ENCODE measurements at regions not wholly inside any gene's neighbourhood (a gene's known extent, or its start where the extent isn't known, plus 50 kb on each side); places are given as distances from the start of the nearest gene placed in this dataset.
A peak's percentile ranks its signal among the peaks of the same experiment; 100 is the strongest.

DNA sequence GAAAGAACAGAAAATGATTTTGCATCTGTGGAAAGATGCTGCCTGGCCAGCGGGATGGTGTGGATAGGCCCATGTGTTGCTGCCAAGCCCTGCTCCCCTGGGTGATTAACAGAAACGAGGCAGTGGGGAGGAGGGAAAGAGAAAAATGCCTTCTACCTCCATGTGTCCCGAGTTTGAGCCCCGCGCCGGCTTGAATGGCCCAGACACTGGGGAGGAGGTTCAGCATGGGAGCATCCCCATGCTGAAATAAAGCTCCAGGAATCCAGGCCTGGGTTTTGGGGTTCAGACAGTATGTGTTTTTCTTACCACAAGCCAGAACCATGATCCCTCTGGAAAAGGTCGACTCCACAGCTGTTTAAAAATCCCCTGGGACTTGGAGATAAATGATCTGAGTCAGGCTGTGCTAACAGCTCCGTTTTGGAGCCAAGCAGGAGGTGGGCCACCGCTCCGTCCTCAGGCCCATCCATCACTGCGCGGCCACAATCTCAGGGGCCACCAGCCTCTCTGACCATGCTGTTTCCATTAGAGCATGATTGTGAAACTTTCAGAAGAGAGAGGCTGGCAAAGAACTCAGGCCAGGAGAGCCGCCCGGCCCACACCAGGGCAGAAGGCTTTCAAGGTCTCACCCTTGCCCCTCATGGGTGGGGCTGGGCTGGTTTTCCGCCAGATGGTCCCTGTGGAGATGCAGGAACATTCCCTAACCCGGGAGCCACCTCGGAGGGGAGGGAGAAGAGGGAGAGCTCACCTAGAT lies 299.7 kb downstream of the ZEB1 start:
- Histone ChIP-seq H3K27ac (ENCODE audit: low read depth, low read length) (no peak overlapping the region), H3K9me3 (ENCODE audit: insufficient read depth, low read depth, low read length) (no peaks in the 10 kb centered on the region), H3K9ac (ENCODE audit: low read length) (no peak overlapping the region), H3K79me2 (ENCODE audit: insufficient read depth, low read length) (no peaks in the 10 kb centered on the region), H3K36me3 (ENCODE audit: insufficient read depth, low read length) (no peaks in the 10 kb centered on the region), H4K20me1 (ENCODE audit: insufficient read depth, low read length) (no peaks in the 10 kb centered on the region), H3K4me1 (ENCODE audit: insufficient read depth, low read length) (peaks cover 20% of the 10 kb centered on the region), H3K4me2 (ENCODE audit: low read length) (no peak overlapping the region), H3K27me3 (ENCODE audit: insufficient read depth, low read length) (no peaks in the 10 kb centered on the region), H3K4me3 (ENCODE audit: insufficient read depth, low read depth, low read length) (no peak overlapping the region), H2AFZ (ENCODE audit: low read depth, low read length) (no peak overlapping the region)
- Mint-ChIP-seq H3K4me1 (ENCODE audit: low read depth, unreplicated experiment) (peaks cover 15% of the 10 kb centered on the region), H3K36me3 (ENCODE audit: low read depth, unreplicated experiment) (no peaks in the 10 kb centered on the region), H3K4me3 (ENCODE audit: unreplicated experiment) (no peak overlapping the region), H3K27ac (ENCODE audit: unreplicated experiment) (no peak overlapping the region), H3K27me3 (ENCODE audit: low read depth, unreplicated experiment) (peaks cover 4% of the 10 kb centered on the region), H3K9me3 (ENCODE audit: unreplicated experiment) (peaks cover 5% of the 10 kb centered on the region)
- DNase-seq (ENCODE audit: low read depth) = peak; percentile 94
- peak; percentile 76 for FAIRE-seq
- TF ChIP-seq, protein P1, sequence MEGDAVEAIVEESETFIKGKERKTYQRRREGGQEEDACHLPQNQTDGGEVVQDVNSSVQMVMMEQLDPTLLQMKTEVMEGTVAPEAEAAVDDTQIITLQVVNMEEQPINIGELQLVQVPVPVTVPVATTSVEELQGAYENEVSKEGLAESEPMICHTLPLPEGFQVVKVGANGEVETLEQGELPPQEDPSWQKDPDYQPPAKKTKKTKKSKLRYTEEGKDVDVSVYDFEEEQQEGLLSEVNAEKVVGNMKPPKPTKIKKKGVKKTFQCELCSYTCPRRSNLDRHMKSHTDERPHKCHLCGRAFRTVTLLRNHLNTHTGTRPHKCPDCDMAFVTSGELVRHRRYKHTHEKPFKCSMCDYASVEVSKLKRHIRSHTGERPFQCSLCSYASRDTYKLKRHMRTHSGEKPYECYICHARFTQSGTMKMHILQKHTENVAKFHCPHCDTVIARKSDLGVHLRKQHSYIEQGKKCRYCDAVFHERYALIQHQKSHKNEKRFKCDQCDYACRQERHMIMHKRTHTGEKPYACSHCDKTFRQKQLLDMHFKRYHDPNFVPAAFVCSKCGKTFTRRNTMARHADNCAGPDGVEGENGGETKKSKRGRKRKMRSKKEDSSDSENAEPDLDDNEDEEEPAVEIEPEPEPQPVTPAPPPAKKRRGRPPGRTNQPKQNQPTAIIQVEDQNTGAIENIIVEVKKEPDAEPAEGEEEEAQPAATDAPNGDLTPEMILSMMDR (IDR thresholded peaks at IDR 0.05; ENCODE audit: insufficient read depth, low read depth, low read length) = no peak
- TF ChIP-seq EZH2 (IDR thresholded peaks at IDR 0.05; ENCODE audit: insufficient read depth, low read length) = no peak

DNA sequence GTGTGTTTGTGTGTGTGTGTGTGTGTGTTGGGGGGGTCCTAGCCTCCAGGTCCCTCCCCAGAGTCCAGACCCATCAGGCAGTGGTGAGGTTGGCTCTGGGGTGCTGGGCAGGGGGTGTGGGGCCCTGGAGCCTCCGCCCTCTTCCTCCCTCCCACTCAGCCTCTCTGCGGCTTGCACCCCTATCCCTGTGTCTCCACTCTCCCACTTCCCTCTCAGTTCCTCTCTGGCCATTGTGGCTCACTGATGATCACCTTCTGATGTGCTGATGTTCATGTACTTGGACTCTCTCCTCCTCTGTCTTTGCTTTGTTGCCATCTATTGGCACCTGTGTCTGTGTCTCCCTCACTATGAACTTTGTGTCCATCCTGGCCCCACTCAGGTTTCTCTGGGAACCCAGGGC lies 298.7 kb downstream of the ZEB1 start:
- Histone ChIP-seq H3K36me3 (ENCODE audit: insufficient read depth, low read length) (no peaks in the 10 kb centered on the region), H3K27ac (ENCODE audit: low read depth, low read length) (no peak overlapping the region), H4K20me1 (ENCODE audit: insufficient read depth, low read length) (no peaks in the 10 kb centered on the region), H2AFZ (ENCODE audit: low read depth, low read length) (no peak overlapping the region), H3K79me2 (ENCODE audit: insufficient read depth, low read length) (no peaks in the 10 kb centered on the region), H3K9me3 (ENCODE audit: insufficient read depth, low read depth, low read length) (no peaks in the 10 kb centered on the region), H3K4me1 (ENCODE audit: insufficient read depth, low read length) (peaks cover 20% of the 10 kb centered on the region), H3K4me3 (ENCODE audit: insufficient read depth, low read depth, low read length) (no peak overlapping the region), H3K9ac (ENCODE audit: low read length) (no peak overlapping the region), H3K27me3 (ENCODE audit: insufficient read depth, low read length) (no peaks in the 10 kb centered on the region), H3K4me2 (ENCODE audit: low read length) (no peak overlapping the region)
- TF ChIP-seq EZH2 (IDR thresholded peaks at IDR 0.05; ENCODE audit: insufficient read depth, low read length) = no peak
- TF ChIP-seq, protein P1 (IDR thresholded peaks at IDR 0.05; ENCODE audit: insufficient read depth, low read depth, low read length) = no peak
- Mint-ChIP-seq H3K27me3 (ENCODE audit: low read depth, unreplicated experiment) (peaks cover 5% of the 10 kb centered on the region), H3K36me3 (ENCODE audit: low read depth, unreplicated experiment) (no peaks in the 10 kb centered on the region), H3K9me3 (ENCODE audit: unreplicated experiment) (peaks cover 5% of the 10 kb centered on the region), H3K27ac (ENCODE audit: unreplicated experiment) (no peak overlapping the region), H3K4me3 (ENCODE audit: unreplicated experiment) (no peak overlapping the region), H3K4me1 (ENCODE audit: low read depth, unreplicated experiment) (peaks cover 15% of the 10 kb centered on the region)
- FAIRE-seq (no peak), DNase-seq (ENCODE audit: low read depth) (no peak)

DNA sequence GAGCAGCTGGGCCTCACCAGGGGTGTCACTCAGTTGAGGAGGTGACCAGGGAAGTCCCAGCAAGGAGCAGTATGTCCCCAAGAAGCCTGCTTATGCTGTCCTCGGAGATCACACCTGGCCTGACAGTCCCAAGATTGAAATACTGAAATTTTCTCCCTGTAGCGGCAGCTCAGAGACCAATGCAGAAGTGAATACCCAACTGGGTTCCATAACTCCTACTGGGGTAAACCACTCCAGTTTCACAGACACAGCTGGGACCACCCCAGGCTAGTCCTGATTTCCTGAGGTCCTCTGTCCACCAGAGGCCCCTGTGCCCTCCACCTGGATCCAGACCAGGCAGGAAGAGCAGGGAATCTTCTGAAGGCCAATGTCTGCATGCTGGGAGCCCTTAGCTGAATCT lies 298.1 kb downstream of the ZEB1 start:
- no peak for FAIRE-seq
- no peak overlapping the region for H3K27ac ChIP-seq (ENCODE audit: low read depth, low read length)
- H3K4me3 Mint-ChIP-seq (ENCODE audit: unreplicated experiment) = no peak overlapping the region

More for the DNA sequence above, 298.1 kb downstream of the ZEB1 start:
- H3K4me1 ChIP-seq (ENCODE audit: insufficient read depth, low read length) = peaks cover 20% of the 10 kb centered on the region
- DNase-seq (ENCODE audit: low read depth) = no peak
- H3K36me3 ChIP-seq (ENCODE audit: insufficient read depth, low read length) = no peaks in the 10 kb centered on the region
- no peaks in the 10 kb centered on the region for H4K20me1 ChIP-seq (ENCODE audit: insufficient read depth, low read length)
- H3K4me2 ChIP-seq (ENCODE audit: low read length) = no peak overlapping the region
- H3K27me3 ChIP-seq (ENCODE audit: insufficient read depth, low read length) = no peaks in the 10 kb centered on the region
- TF ChIP-seq, protein P1 (IDR thresholded peaks at IDR 0.05; ENCODE audit: insufficient read depth, low read depth, low read length) = no peak
- no peak for TF ChIP-seq EZH2 (IDR thresholded peaks at IDR 0.05; ENCODE audit: insufficient read depth, low read length)
- H3K9me3 Mint-ChIP-seq (ENCODE audit: unreplicated experiment) = peaks cover 5% of the 10 kb centered on the region
- no peak overlapping the region for H2AFZ ChIP-seq (ENCODE audit: low read depth, low read length)
- H3K27me3 Mint-ChIP-seq (ENCODE audit: low read depth, unreplicated experiment) = peaks cover 5% of the 10 kb centered on the region
- H3K4me3 ChIP-seq (ENCODE audit: insufficient read depth, low read depth, low read length) = no peak overlapping the region
- H3K79me2 ChIP-seq (ENCODE audit: insufficient read depth, low read length) = no peaks in the 10 kb centered on the region
- no peaks in the 10 kb centered on the region for H3K36me3 Mint-ChIP-seq (ENCODE audit: low read depth, unreplicated experiment)
- no peaks in the 10 kb centered on the region for H3K9me3 ChIP-seq (ENCODE audit: insufficient read depth, low read depth, low read length)
- no peak overlapping the region for H3K27ac Mint-ChIP-seq (ENCODE audit: unreplicated experiment)
- H3K9ac ChIP-seq (ENCODE audit: low read length) = no peak overlapping the region
- peaks cover 15% of the 10 kb centered on the region for H3K4me1 Mint-ChIP-seq (ENCODE audit: low read depth, unreplicated experiment)

Data from astrocyte (in vitro differentiated cells and primary cell).